ENCODE measurements at regions not wholly inside any gene's neighbourhood (a gene's known extent, or its start where the extent isn't known, plus 50 kb on each side); places are given as distances from the start of the nearest gene placed in this dataset.

- Histone ChIP-seq H3K36me3 (ENCODE audit: control insufficient read depth in 2 of 2, insufficient read depth in 2 of 2, low read length in 2 of 2) (no peaks in the 10 kb centered on the region), H3K27me3 (ENCODE audit: control insufficient read depth in 1 of 2, insufficient read depth in 2 of 2, low read length in 2 of 2) (no peaks in the 10 kb centered on the region), H3K9ac (ENCODE audit: low read length in 2 of 2) (no peak overlapping the region), H3K4me3 (ENCODE audit: low read length in 2 of 2) (peak overlapping the region in 1 of 2 donors; percentile 22), H3K4me1 (ENCODE audit: control insufficient read depth, insufficient read depth, low read length) (peaks cover 39% of the 10 kb centered on the region), H3K27ac (ENCODE audit: low read length) (peak overlapping the region; percentile 46), H3K9me3 (ENCODE audit: control insufficient read depth in 2 of 2, low read length in 2 of 2) (no peaks in the 10 kb centered on the region)
Measured at GRCh38 chr6:169070506-169071176, 183.0 kb downstream of the THBS2 start.

GRCh38 chr6:169069356-169069755 lies 184.3 kb downstream of the THBS2 start:
- Histone ChIP-seq H3K36me3 (ENCODE audit: control insufficient read depth in 2 of 2, insufficient read depth in 2 of 2, low read length in 2 of 2) (no peaks in the 10 kb centered on the region), H3K27me3 (ENCODE audit: control insufficient read depth in 1 of 2, insufficient read depth in 2 of 2, low read length in 2 of 2) (no peaks in the 10 kb centered on the region), H3K27ac (ENCODE audit: low read length) (no peak overlapping the region), H3K4me3 (ENCODE audit: low read length in 2 of 2) (no peak overlapping the region), H3K9ac (ENCODE audit: low read length in 2 of 2) (no peak overlapping the region), H3K4me1 (ENCODE audit: control insufficient read depth, insufficient read depth, low read length) (peaks cover 34% of the 10 kb centered on the region), H3K9me3 (ENCODE audit: control insufficient read depth in 2 of 2, low read length in 2 of 2) (no peaks in the 10 kb centered on the region)

DNA sequence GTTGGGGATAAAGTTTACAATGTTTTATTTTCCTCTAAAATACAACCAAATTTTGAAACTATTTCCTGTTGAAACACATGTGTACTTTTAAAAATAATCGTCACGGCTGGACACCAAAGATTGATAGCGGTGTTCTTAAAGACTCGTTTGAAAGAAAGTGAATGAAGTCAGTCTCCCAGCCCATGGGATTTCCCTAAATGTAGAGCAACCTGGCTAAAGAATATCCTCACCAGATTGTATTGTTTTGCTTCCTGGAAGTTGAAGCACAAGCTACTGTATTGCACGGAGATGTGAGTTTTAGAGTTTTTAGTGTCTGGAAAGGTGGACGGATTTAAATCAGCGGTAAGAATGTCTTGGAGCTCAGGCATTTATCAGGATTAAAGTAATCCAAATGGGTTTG lies 189.5 kb downstream of the THBS2 start:
- H3K27me3 ChIP-seq (ENCODE audit: control insufficient read depth in 1 of 2, insufficient read depth in 2 of 2, low read length in 2 of 2) = no peaks in the 10 kb centered on the region
- H3K4me1 ChIP-seq (ENCODE audit: control insufficient read depth, insufficient read depth, low read length) = no peaks in the 10 kb centered on the region
- no peak overlapping the region for H3K4me3 ChIP-seq (ENCODE audit: low read length in 2 of 2)
- no peaks in the 10 kb centered on the region for H3K9me3 ChIP-seq (ENCODE audit: control insufficient read depth in 2 of 2, low read length in 2 of 2)
- no peaks in the 10 kb centered on the region for H3K36me3 ChIP-seq (ENCODE audit: control insufficient read depth in 2 of 2, insufficient read depth in 2 of 2, low read length in 2 of 2)
- no peak overlapping the region for H3K9ac ChIP-seq (ENCODE audit: low read length in 2 of 2)
- H3K27ac ChIP-seq (ENCODE audit: low read length) = no peak overlapping the region

- Histone ChIP-seq H3K27ac (ENCODE audit: low read length) (no peak overlapping the region), H3K9ac (ENCODE audit: low read length in 2 of 2) (no peak overlapping the region), H3K4me3 (ENCODE audit: low read length in 2 of 2) (no peak overlapping the region), H3K4me1 (ENCODE audit: control insufficient read depth, insufficient read depth, low read length) (no peaks in the 10 kb centered on the region), H3K36me3 (ENCODE audit: control insufficient read depth in 2 of 2, insufficient read depth in 2 of 2, low read length in 2 of 2) (no peaks in the 10 kb centered on the region), H3K9me3 (ENCODE audit: control insufficient read depth in 2 of 2, low read length in 2 of 2) (no peaks in the 10 kb centered on the region), H3K27me3 (ENCODE audit: control insufficient read depth in 1 of 2, insufficient read depth in 2 of 2, low read length in 2 of 2) (no peaks in the 10 kb centered on the region)
Measured at GRCh38 chr6:169062272-169062671, 191.4 kb downstream of the THBS2 start.

DNA sequence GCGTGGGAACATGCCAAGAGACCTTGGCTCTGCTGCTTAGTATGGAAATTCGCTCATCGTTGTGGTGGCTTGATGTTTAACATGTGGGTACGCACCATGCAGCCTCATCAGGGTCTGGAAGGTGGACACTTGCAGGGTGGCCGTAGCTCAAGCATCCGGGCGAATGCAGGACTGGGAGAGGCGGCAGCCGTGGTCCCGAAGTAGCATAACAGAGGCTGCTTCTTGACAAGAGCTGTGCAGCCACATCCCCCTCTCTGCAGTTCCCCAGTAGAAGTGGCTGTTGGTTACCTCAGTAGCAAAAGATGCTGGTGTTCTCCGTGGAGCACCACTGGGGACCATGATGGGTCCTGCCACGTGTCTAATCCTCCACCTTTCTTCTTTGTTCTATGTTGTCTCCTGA lies 195.0 kb downstream of the THBS2 start:
- no peak overlapping the region for H3K27ac ChIP-seq (ENCODE audit: low read length)
- no peaks in the 10 kb centered on the region for H3K36me3 ChIP-seq (ENCODE audit: control insufficient read depth in 2 of 2, insufficient read depth in 2 of 2, low read length in 2 of 2)
- H3K4me1 ChIP-seq (ENCODE audit: control insufficient read depth, insufficient read depth, low read length) = no peaks in the 10 kb centered on the region
- no peaks in the 10 kb centered on the region for H3K9me3 ChIP-seq (ENCODE audit: control insufficient read depth in 2 of 2, low read length in 2 of 2)
- H3K27me3 ChIP-seq (ENCODE audit: control insufficient read depth in 1 of 2, insufficient read depth in 2 of 2, low read length in 2 of 2) = no peaks in the 10 kb centered on the region
- no peak overlapping the region for H3K4me3 ChIP-seq (ENCODE audit: low read length in 2 of 2)
- H3K9ac ChIP-seq (ENCODE audit: low read length in 2 of 2) = no peak overlapping the region

GRCh38 chr6:169052462-169052861 lies 201.2 kb downstream of the THBS2 start:
- Histone ChIP-seq H3K27ac (ENCODE audit: low read length) (no peak overlapping the region), H3K4me3 (ENCODE audit: low read length in 2 of 2) (no peak overlapping the region), H3K9me3 (ENCODE audit: control insufficient read depth in 2 of 2, low read length in 2 of 2) (no peaks in the 10 kb centered on the region), H3K36me3 (ENCODE audit: control insufficient read depth in 2 of 2, insufficient read depth in 2 of 2, low read length in 2 of 2) (no peaks in the 10 kb centered on the region), H3K4me1 (ENCODE audit: control insufficient read depth, insufficient read depth, low read length) (no peaks in the 10 kb centered on the region), H3K9ac (ENCODE audit: low read length in 2 of 2) (no peak overlapping the region), H3K27me3 (ENCODE audit: control insufficient read depth in 1 of 2, insufficient read depth in 2 of 2, low read length in 2 of 2) (no peaks in the 10 kb centered on the region)

DNA sequence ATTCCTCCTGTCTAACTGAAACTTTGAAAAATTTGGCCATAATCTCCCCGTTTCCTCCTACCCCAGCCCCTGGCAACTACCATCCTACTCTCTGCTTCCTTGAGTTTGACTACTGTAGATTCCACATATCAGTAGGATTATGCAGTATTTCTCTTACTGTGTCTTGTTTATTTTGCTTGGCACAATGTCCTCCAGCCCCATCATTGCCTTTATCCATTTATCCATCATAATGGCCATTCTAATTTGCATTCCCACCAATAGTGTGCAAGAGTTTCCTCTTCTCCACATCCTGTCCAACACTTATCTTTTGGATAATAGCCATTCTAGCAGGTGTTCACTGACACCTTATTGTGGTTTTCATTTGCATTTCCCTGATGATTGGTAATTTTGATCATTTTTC lies 202.3 kb downstream of the THBS2 start:
- H3K9ac ChIP-seq (ENCODE audit: low read length in 2 of 2) = no peak overlapping the region

DNA sequence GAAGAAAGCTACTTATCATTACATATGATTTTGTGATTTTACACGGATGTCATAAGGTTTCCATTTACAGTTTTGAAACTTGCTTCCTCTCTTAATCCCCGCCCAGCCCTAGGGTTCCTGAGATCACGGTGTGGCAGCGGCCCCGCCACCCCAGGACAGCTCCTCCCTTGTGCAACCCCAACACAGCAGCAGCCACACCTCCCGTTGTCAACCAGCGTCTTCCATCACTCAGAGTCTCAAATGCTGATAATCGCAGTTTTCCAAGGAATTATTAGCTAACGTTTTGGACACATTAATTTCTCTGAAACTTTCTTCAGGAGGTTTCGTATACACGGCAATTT lies 204.8 kb downstream of the THBS2 start:
- Histone ChIP-seq H3K36me3 (ENCODE audit: control insufficient read depth in 2 of 2, insufficient read depth in 2 of 2, low read length in 2 of 2) (no peaks in the 10 kb centered on the region), H3K4me1 (ENCODE audit: control insufficient read depth, insufficient read depth, low read length) (peaks cover 11% of the 10 kb centered on the region), H3K4me3 (ENCODE audit: low read length in 2 of 2) (no peak overlapping the region), H3K9ac (ENCODE audit: low read length in 2 of 2) (no peak overlapping the region), H3K9me3 (ENCODE audit: control insufficient read depth in 2 of 2, low read length in 2 of 2) (no peaks in the 10 kb centered on the region), H3K27me3 (ENCODE audit: control insufficient read depth in 1 of 2, insufficient read depth in 2 of 2, low read length in 2 of 2) (no peaks in the 10 kb centered on the region), H3K27ac (ENCODE audit: low read length) (no peak overlapping the region)

More for the DNA sequence above, 202.3 kb downstream of the THBS2 start:
- Histone ChIP-seq H3K4me1 (ENCODE audit: control insufficient read depth, insufficient read depth, low read length) (peaks cover 2% of the 10 kb centered on the region), H3K36me3 (ENCODE audit: control insufficient read depth in 2 of 2, insufficient read depth in 2 of 2, low read length in 2 of 2) (no peaks in the 10 kb centered on the region), H3K9me3 (ENCODE audit: control insufficient read depth in 2 of 2, low read length in 2 of 2) (no peaks in the 10 kb centered on the region), H3K27me3 (ENCODE audit: control insufficient read depth in 1 of 2, insufficient read depth in 2 of 2, low read length in 2 of 2) (no peaks in the 10 kb centered on the region), H3K4me3 (ENCODE audit: low read length in 2 of 2) (no peak overlapping the region), H3K27ac (ENCODE audit: low read length) (no peak overlapping the region)

DNA sequence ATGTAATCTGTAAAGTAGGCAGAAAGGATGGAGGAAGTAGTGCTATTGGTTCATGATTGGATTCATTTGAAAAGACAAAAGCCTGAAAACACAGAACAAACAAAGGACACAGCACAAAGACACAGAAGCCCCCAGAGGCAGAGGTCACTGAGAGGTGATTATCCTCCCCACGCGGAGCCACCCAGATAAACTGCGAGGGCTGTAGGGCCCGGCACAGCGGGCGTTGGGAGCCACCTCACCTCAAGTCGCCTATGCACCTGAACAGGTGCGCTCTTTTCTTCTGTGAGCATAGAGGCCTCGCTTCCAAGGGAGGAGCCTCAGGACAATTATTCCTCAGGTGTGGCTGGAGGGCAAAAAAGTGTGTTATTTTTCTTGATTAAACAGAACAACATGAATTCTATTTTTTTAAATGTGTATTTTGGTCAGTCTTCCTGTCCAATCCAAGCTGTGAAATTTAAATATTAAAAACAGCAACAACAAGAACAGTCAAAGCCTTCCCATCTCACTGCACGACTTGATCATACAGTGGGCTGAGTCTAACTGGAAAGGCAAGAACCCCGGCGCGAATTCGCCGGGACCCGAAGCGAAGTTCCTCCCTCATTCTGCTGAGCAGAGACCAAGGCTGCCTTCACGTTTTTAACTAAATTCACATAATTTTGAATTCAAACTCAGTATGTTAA lies 205.3 kb downstream of the THBS2 start:
- Histone ChIP-seq H3K9ac (ENCODE audit: low read length in 2 of 2) (no peak overlapping the region), H3K27me3 (ENCODE audit: control insufficient read depth in 1 of 2, insufficient read depth in 2 of 2, low read length in 2 of 2) (no peaks in the 10 kb centered on the region), H3K4me1 (ENCODE audit: control insufficient read depth, insufficient read depth, low read length) (peaks cover 11% of the 10 kb centered on the region), H3K9me3 (ENCODE audit: control insufficient read depth in 2 of 2, low read length in 2 of 2) (no peaks in the 10 kb centered on the region), H3K36me3 (ENCODE audit: control insufficient read depth in 2 of 2, insufficient read depth in 2 of 2, low read length in 2 of 2) (no peaks in the 10 kb centered on the region), H3K27ac (ENCODE audit: low read length) (no peak overlapping the region), H3K4me3 (ENCODE audit: low read length in 2 of 2) (no peak overlapping the region)

DNA sequence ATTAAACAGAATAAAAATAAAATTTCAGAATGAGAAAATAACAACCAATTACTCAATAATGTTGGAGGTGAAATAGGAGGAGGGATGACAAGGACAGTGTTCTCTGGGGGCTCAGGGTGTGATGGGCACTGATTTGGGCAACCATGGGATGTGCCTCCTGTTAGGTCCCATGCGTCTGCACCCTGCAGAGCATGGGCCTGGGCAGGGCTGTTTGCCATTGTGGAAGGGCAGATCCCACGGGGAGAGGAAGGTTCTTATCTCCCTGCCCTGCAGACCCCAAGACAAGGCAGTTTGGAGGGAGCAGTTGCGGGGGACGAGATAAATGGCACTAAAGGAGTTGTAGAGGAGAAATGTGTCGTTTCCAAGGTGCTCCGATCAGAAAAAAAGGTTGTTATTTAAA lies 206.3 kb downstream of the THBS2 start:
- Histone ChIP-seq H3K27ac (ENCODE audit: low read length) (no peak overlapping the region), H3K9me3 (ENCODE audit: control insufficient read depth in 2 of 2, low read length in 2 of 2) (no peaks in the 10 kb centered on the region), H3K9ac (ENCODE audit: low read length in 2 of 2) (no peak overlapping the region), H3K4me3 (ENCODE audit: low read length in 2 of 2) (no peak overlapping the region), H3K4me1 (ENCODE audit: control insufficient read depth, insufficient read depth, low read length) (peaks cover 11% of the 10 kb centered on the region), H3K27me3 (ENCODE audit: control insufficient read depth in 1 of 2, insufficient read depth in 2 of 2, low read length in 2 of 2) (no peaks in the 10 kb centered on the region), H3K36me3 (ENCODE audit: control insufficient read depth in 2 of 2, insufficient read depth in 2 of 2, low read length in 2 of 2) (no peaks in the 10 kb centered on the region)

DNA sequence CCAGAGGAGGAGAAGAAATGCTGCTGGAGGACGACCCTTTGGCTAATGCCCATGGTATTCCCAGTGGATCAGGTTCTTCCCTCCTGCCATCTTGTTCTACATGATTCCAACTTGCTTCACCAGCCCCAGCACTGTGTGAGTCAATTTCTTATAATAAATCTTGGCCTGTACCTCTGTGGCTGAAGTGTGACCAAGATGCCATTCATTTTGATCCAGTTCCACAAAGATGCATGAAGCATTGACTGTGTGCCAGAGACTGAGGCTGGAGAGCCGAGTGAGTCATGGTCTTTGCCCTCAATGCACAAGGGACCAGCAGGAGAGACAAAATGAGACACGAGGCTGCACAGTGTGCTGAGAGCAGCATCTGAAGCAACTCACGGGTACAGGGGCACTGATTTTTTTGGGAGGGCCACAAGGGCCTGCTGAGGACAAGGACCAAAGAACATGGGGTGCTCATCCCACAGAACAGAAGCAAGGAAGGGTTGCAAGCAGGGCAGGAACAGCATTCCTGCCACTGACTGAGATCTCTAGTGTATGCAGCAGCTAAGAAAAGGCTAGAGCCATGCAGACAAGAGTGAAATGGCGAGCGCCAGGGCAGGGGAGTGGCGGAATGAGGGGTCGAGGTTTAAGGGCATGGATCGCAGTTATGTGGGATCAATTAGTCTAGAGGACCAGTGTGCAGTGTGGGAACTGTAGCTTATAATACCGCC lies 207.0 kb downstream of the THBS2 start:
- no peaks in the 10 kb centered on the region for H3K36me3 ChIP-seq (ENCODE audit: control insufficient read depth in 2 of 2, insufficient read depth in 2 of 2, low read length in 2 of 2)
- no peak overlapping the region for H3K9ac ChIP-seq (ENCODE audit: low read length in 2 of 2)
- H3K27ac ChIP-seq (ENCODE audit: low read length) = no peak overlapping the region
- no peak overlapping the region for H3K4me3 ChIP-seq (ENCODE audit: low read length in 2 of 2)
- no peaks in the 10 kb centered on the region for H3K9me3 ChIP-seq (ENCODE audit: control insufficient read depth in 2 of 2, low read length in 2 of 2)
- H3K4me1 ChIP-seq (ENCODE audit: control insufficient read depth, insufficient read depth, low read length) = peaks cover 11% of the 10 kb centered on the region
- H3K27me3 ChIP-seq (ENCODE audit: control insufficient read depth in 1 of 2, insufficient read depth in 2 of 2, low read length in 2 of 2) = no peaks in the 10 kb centered on the region
